Naive thymus-derived CD8-positive, alpha-beta T cell (primary cell): ENCODE measurements at regions not wholly inside any gene's neighbourhood (a gene's known extent, or its start where the extent isn't known, plus 50 kb on each side); places are given as distances from the start of the nearest gene placed in this dataset.

ENCODE experiments used
- ATAC-seq, 2 donors: fragments of 150-1000 bp; cut with Tn5 transposase in 1 of 2; sonication (Bioruptor Pico), chemical (Tn5 transposase) in 1 of 2; 1 replicate in 1 of 2; 2 replicates in 1 of 2; pipeline ENCODE4 v1.10.0; 2021; ENCODE audit warnings: mild to moderate bottlenecking in 2 of 2, moderate library complexity in 2 of 2
- POLR2A ChIA-PET: fragments of 350-600 bp; sonication (Branson Sonifier 250); formaldehyde crosslinking; loops from one replicate; lab custom pipeline; 2021; ENCODE audit warnings: antibody characterized with exemption; lab: Charles Lee
- DNase-seq, 10 donors: peaks; one replicate each; pipeline versions ENCODE4 v3.0.0 to v3.0.0-alpha.2; 2020 to 2022
- H3K27ac Mint-ChIP-seq, 10 donors: one replicate each; pipeline ENCODE4 v1.8.0; 2020 to 2022; ENCODE audit warnings: mild to moderate bottlenecking in 10 of 10, mixed read lengths in 10 of 10, moderate library complexity in 4 of 10, inconsistent platforms in 1 of 10
- H3K27me3 Mint-ChIP-seq, 5 donors: one replicate each; pipeline ENCODE4 v1.8.0; 2021 to 2022; ENCODE audit warnings: mixed read lengths in 5 of 5
- H3K36me3 Mint-ChIP-seq, 3 donors: one replicate each; pipeline ENCODE4 v1.8.0; 2020 to 2022; ENCODE audit warnings: mixed read lengths in 3 of 3, mild to moderate bottlenecking in 2 of 3, inconsistent platforms in 1 of 3
- H3K4me1 Mint-ChIP-seq, 4 donors: one replicate each; pipeline ENCODE4 v1.8.0; 2021 to 2022; ENCODE audit warnings: mixed read lengths in 4 of 4
- H3K4me3 Mint-ChIP-seq, 10 donors: one replicate each; pipeline ENCODE4 v1.8.0; 2020 to 2022; ENCODE audit warnings: mild to moderate bottlenecking in 10 of 10, mixed read lengths in 10 of 10, moderate library complexity in 6 of 10, inconsistent platforms in 1 of 10
- H3K9me3 Mint-ChIP-seq, 9 donors: one replicate each; pipeline ENCODE4 v1.8.0; 2020 to 2022; ENCODE audit warnings: mixed read lengths in 9 of 9, mild to moderate bottlenecking in 3 of 9, inconsistent platforms in 1 of 9, moderate library complexity in 1 of 9

DNA sequence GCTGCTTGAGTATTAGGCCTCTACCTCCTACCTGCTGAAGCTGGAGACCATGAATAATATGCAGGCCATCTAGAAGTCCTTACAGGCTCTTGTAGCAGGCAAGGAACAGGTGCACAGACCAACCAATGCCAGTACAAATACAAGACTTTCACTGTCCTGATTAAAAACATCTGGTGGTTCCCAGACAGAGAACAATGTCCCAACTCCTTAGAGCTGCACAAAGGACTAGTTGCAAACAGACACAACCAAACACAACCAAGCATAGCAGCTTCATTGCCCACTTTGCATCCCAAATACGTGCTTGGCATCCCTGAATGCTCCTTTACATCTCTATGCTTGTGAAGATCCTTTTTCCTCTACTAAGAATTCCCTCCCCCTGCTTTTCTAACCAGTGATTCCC is 98.1 kb upstream of the CXADR start:
- no peak overlapping the region for H3K27ac Mint-ChIP-seq
- H3K4me3 Mint-ChIP-seq: no peak overlapping the region
- no peaks in the 10 kb centered on the region for H3K36me3 Mint-ChIP-seq
- no peaks in the 10 kb centered on the region for H3K4me1 Mint-ChIP-seq
- DNase-seq (no peak), ATAC-seq (no peak)
- POLR2A ChIA-PET: no interaction called here
- peaks cover 2 to 17% (median 7%) of the 10 kb centered on the region in 5 donors for H3K27me3 Mint-ChIP-seq
- H3K9me3 Mint-ChIP-seq: peaks cover 0 to 2% (median 0%) of the 10 kb centered on the region in 9 donors

DNA sequence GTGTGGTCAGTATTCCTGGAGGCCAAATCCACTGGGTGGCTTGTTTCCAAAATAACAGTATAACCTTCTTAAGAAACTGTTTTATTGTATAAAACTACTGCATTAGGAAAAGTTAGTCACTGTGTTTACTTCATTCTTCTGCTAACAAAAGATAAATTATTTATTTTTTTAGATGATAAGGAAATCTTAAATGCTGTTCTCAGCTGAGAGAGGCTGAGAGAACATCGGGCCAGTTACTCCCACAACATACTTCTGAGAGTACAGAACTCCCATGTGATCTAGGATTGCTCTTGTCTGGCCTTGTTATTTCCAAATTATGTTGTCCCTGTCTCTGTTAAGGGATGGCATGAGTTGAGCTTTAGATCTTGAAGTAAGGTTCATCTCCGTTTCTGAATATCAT is 96.7 kb upstream of the CXADR start:
- no peaks in the 10 kb centered on the region for H3K36me3 Mint-ChIP-seq
- no peaks in the 10 kb centered on the region for H3K4me1 Mint-ChIP-seq
- no peak overlapping the region for H3K4me3 Mint-ChIP-seq
- H3K9me3 Mint-ChIP-seq: peaks cover 0 to 2% (median 0%) of the 10 kb centered on the region in 9 donors
- H3K27ac Mint-ChIP-seq: no peak overlapping the region
- POLR2A ChIA-PET: no interaction called here
- peaks cover 2 to 18% (median 8%) of the 10 kb centered on the region in 5 donors for H3K27me3 Mint-ChIP-seq
- ATAC-seq: no peak
- no peak for DNase-seq

DNA sequence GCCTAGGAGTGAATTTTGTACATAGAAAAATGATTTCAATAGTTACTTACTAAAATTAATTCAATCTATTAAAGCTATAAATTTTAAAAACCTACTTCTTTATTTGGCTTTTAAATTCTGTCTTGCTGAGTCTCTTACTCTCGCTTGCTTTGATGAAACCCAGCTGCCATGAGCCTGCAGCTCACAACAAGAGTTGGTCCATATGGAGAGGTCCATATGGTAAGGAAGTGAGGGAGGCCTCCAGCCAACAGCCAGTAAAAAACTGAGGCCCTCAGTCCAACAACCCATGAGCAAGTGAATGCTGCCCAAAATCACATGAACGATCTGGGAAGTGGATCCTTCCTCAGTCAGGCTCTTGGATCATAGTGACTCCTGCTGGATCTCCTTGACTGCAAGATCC is 89.9 kb upstream of the CXADR start:
- peak overlapping the region in 1 of 10 donors; percentile 25 for H3K4me3 Mint-ChIP-seq

DNA sequence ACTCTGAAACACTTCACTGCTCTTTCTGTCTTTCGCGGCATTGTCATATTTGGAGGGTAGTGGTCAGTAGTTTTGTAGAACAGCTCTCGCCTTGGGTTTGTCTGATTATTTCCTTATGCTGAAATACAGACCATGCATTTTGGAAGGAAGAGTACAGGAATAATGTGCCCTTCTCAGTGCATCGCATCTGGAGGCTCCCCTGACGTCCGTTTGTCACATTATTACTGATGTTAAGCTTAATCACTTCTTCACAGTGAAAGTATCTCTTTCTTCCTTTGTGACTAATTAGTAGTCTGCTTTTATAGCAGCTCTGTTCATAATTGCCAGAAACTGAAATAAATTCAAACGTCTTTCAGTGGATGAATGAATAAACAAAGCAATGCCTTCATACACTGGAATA is 85.7 kb upstream of the CXADR start:
- no peak for ATAC-seq
- Mint-ChIP-seq H3K27ac (peak overlapping the region in 1 of 10 donors; percentile 4), H3K36me3 (peaks cover 0 to 2% (median 0%) of the 10 kb centered on the region in 3 donors), H3K27me3 (peaks cover 5 to 13% (median 8%) of the 10 kb centered on the region in 5 donors), H3K4me1 (no peaks in the 10 kb centered on the region), H3K9me3 (peaks cover 0 to 3% (median 0%) of the 10 kb centered on the region in 9 donors), H3K4me3 (no peak overlapping the region)
- no peak for DNase-seq
- POLR2A ChIA-PET: no interaction called here

More for the DNA sequence above, 89.9 kb upstream of the CXADR start:
- Mint-ChIP-seq H3K27ac (no peak overlapping the region), H3K4me1 (no peaks in the 10 kb centered on the region), H3K36me3 (peaks cover 0 to 2% (median 0%) of the 10 kb centered on the region in 3 donors), H3K27me3 (peaks cover 5 to 13% (median 9%) of the 10 kb centered on the region in 5 donors), H3K9me3 (peaks cover 0 to 3% (median 0%) of the 10 kb centered on the region in 9 donors)
- POLR2A ChIA-PET: no interaction called here
- DNase-seq (no peak), ATAC-seq (no peak)

DNA sequence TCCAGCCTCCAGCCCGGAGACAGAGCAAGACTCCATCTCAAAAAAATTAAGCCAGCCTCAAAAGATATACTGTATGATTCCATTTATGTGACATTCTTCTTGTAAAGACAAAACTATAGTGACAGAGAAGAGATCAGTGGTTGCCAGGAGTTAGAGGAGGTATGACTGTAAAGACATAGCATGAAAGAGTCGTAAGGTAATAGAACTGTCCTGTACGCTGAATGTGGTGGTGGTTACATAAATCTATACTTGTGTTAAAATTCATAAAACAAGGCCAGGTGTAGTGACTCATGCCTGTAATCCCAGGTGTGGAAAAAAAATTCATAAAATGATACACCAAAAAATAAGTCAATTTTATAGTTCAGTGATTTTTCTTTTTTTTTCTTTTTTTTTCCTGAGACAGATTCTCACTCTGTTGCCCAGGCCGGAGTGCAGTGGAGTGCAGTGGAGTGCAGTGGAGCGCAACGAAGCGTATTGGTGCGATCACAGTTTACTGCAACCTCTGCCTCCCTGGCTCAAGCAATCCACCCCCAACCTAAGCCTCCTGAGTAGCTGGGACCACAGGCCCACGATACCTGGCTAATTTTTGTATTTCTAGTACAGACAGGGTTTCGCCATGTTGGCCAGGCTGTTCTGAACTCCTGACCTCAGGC is 84.9 kb upstream of the CXADR start:
- POLR2A ChIA-PET: no interaction called here

DNA sequence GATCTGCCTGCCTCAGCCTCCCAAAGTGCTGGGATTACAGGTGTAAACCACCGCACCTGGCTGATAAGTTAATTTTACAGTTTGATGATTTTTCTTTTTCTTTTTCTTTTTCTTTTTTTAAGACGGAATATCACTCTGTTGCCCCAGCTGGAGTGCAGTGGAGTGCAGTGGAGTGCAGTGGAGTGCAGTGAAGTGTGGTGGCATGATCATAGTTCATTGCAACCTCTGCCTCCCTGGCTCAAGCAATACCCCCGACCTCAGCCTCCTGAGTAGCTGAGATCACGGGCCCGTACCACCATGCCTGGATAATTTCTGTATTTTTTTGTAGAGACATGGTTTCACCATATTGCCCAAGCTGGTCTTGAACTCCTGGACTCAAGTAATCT is 84.4 kb upstream of the CXADR start:
- peaks cover 5 to 13% (median 7%) of the 10 kb centered on the region in 5 donors for H3K27me3 Mint-ChIP-seq
- DNase-seq (no peak), ATAC-seq (no peak)
- peaks cover 0 to 1% (median 0%) of the 10 kb centered on the region in 3 donors for H3K36me3 Mint-ChIP-seq
- no peak overlapping the region for H3K4me3 Mint-ChIP-seq
- H3K9me3 Mint-ChIP-seq: peaks cover 0 to 3% (median 0%) of the 10 kb centered on the region in 9 donors
- no peaks in the 10 kb centered on the region for H3K4me1 Mint-ChIP-seq
- POLR2A ChIA-PET: no interaction called here
- H3K27ac Mint-ChIP-seq: no peak overlapping the region

More for the DNA sequence above, 84.9 kb upstream of the CXADR start:
- Mint-ChIP-seq H3K36me3 (peaks cover 0 to 2% (median 0%) of the 10 kb centered on the region in 3 donors), H3K27ac (no peak overlapping the region), H3K9me3 (peaks cover 0 to 3% (median 0%) of the 10 kb centered on the region in 9 donors), H3K4me1 (no peaks in the 10 kb centered on the region), H3K27me3 (peaks cover 5 to 13% (median 7%) of the 10 kb centered on the region in 5 donors), H3K4me3 (no peak overlapping the region)
- DNase-seq (no peak), ATAC-seq (no peak)

GRCh38 chr21:17428980-17429379 is 83.9 kb upstream of the CXADR start:
- H3K27ac Mint-ChIP-seq: peak overlapping the region in 1 of 10 donors; percentile 0
- POLR2A ChIA-PET: no interaction called here
- H3K36me3 Mint-ChIP-seq: no peaks in the 10 kb centered on the region
- DNase-seq: no peak
- no peak overlapping the region for H3K4me3 Mint-ChIP-seq
- no peak for ATAC-seq
- peaks cover 5 to 13% (median 7%) of the 10 kb centered on the region in 5 donors for H3K27me3 Mint-ChIP-seq
- H3K4me1 Mint-ChIP-seq: no peaks in the 10 kb centered on the region
- peaks cover 0 to 3% (median 0%) of the 10 kb centered on the region in 9 donors for H3K9me3 Mint-ChIP-seq

DNA sequence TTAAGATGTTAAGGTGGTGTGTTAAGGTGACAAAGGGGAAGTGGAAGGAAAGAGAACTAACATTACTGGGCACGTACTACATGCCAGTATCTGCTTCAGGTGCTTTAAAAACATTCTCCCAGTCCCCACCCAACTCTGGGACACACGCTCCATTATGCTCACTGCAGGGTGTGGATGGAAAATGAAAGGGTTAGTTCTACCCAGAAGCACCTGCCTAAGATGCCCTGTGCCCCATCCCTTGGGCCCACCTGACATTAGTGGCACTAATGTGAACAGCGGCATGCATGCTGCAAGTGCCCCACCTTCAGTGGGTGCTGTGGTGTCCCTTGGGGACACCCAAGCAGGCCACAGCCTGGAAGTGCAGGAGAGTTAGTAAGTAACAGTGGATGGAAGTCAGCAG is 82.9 kb upstream of the CXADR start:
- Mint-ChIP-seq H3K4me3 (no peak overlapping the region), H3K36me3 (no peaks in the 10 kb centered on the region), H3K9me3 (peaks cover 0 to 3% (median 0%) of the 10 kb centered on the region in 9 donors), H3K27ac (no peak overlapping the region), H3K4me1 (no peaks in the 10 kb centered on the region), H3K27me3 (peaks cover 5 to 13% (median 7%) of the 10 kb centered on the region in 5 donors)
- no peak for DNase-seq
- no peak for ATAC-seq
- POLR2A ChIA-PET: no interaction called here

GRCh38 chr21:17432732-17433057 is 80.1 kb upstream of the CXADR start:
- DNase-seq (no peak), ATAC-seq (no peak)
- H3K4me1 Mint-ChIP-seq: no peaks in the 10 kb centered on the region
- H3K4me3 Mint-ChIP-seq: no peak overlapping the region
- no peaks in the 10 kb centered on the region for H3K9me3 Mint-ChIP-seq
- H3K27ac Mint-ChIP-seq: no peak overlapping the region
- peaks cover 2 to 7% (median 4%) of the 10 kb centered on the region in 5 donors for H3K27me3 Mint-ChIP-seq
- POLR2A ChIA-PET: no interaction called here
- H3K36me3 Mint-ChIP-seq: no peaks in the 10 kb centered on the region

GRCh38 chr21:17433730-17434129 is 79.1 kb upstream of the CXADR start:
- Mint-ChIP-seq H3K4me1 (no peaks in the 10 kb centered on the region), H3K36me3 (no peaks in the 10 kb centered on the region), H3K4me3 (no peak overlapping the region), H3K27ac (no peak overlapping the region), H3K9me3 (no peaks in the 10 kb centered on the region), H3K27me3 (peaks cover 2 to 10% (median 3%) of the 10 kb centered on the region in 5 donors)
- POLR2A ChIA-PET: no interaction called here
- DNase-seq (no peak), ATAC-seq (no peak)

DNA sequence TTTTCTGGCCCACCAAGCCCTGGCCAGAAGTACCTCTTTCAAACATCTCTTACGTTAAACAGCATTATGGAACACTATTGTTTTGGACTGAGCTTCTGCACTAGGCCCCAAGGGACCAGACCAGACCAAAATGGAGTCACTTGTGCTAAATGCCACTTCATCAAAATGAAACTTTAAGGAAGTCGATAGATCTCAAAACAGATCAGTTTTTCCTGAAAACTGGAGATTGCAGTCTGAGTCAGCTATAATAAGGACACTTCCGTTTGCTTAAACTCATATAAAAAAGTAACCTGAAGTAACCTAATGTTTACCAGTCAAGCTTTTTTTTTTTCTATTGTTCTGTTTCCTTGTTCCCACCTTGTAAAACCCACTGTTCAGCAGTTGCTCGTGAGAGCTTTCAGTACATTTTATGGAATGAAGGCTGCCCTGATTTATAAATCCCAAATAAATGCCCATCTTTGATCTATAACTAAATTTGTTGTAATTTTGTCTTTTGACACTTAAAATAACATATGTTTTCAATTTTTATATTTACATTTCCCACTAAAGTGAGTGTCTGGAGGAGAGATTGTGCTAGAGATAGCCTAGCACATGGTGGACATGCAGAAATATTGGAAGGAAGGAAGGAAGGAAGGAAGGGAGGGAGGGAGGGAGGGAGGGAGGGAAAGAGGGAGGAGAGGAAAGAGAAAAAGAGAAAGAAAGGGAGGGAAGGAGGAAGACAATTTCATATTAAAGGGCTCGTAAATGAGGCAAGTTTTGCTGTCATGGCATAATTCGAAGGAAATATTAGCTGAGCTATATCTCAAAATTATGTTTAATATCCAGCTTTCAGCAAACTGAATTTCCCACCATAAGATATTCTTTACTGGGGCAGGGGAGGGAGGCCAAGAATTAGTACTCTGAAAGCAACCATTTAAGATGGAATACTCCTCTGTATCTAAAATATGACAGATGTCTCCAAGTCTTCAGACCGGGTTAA is 77.0 kb upstream of the CXADR start:
- Mint-ChIP-seq H3K4me3 (peak overlapping the region in 1 of 10 donors; percentile 33), H3K4me1 (no peaks in the 10 kb centered on the region), H3K9me3 (no peaks in the 10 kb centered on the region), H3K27ac (no peak overlapping the region), H3K27me3 (peaks cover 5 to 17% (median 6%) of the 10 kb centered on the region in 5 donors), H3K36me3 (no peaks in the 10 kb centered on the region)
- no peak for ATAC-seq
- no peak for DNase-seq
- POLR2A ChIA-PET: no interaction called here

- H3K4me1 Mint-ChIP-seq: no peaks in the 10 kb centered on the region
- no peaks in the 10 kb centered on the region for H3K9me3 Mint-ChIP-seq
- H3K4me3 Mint-ChIP-seq: no peak overlapping the region
- DNase-seq: no peak
- no peak overlapping the region for H3K27ac Mint-ChIP-seq
- POLR2A ChIA-PET: no interaction called here
- no peaks in the 10 kb centered on the region for H3K36me3 Mint-ChIP-seq
- ATAC-seq: no peak
- peaks cover 5 to 17% (median 6%) of the 10 kb centered on the region in 5 donors for H3K27me3 Mint-ChIP-seq
Observed at GRCh38 chr21:17436626-17437111, 76.2 kb upstream of the CXADR start.

- DNase-seq: no peak
- H3K36me3 Mint-ChIP-seq: no peaks in the 10 kb centered on the region
- no peaks in the 10 kb centered on the region for H3K4me1 Mint-ChIP-seq
- H3K27me3 Mint-ChIP-seq: peaks cover 5 to 17% (median 6%) of the 10 kb centered on the region in 5 donors
- no peak for ATAC-seq
- no peaks in the 10 kb centered on the region for H3K9me3 Mint-ChIP-seq
- no peak overlapping the region for H3K4me3 Mint-ChIP-seq
- POLR2A ChIA-PET: no interaction called here
- no peak overlapping the region for H3K27ac Mint-ChIP-seq
Observed at GRCh38 chr21:17438635-17439034, 74.2 kb upstream of the CXADR start.
